HG03520 (cell line): ENCODE measurements at regions not wholly inside any gene's neighbourhood (a gene's known extent, or its start where the extent isn't known, plus 50 kb on each side); places are given as distances from the start of the nearest gene placed in this dataset.
A peak's percentile ranks its signal among the peaks of the same experiment; 100 is the strongest.
"Not testable (repeated sequence)": the region's sequence is repeated elsewhere in the genome, so short reads cannot be mapped to it uniquely, and the experiment has no call there.

Experiments used
- ATAC-seq: cut with Tn5 transposase; IDR thresholded peaks from one replicate; pipeline ENCODE4 v1.9.1; 2021; ENCODE audit warnings: mild to moderate bottlenecking, moderate library complexity; ENCODE audit not compliant: unreplicated experiment

- ATAC-seq: no peak
Measured at GRCh38 chrX:55981603-55982002, 250.6 kb upstream of the KLF8 start.

- no peak for ATAC-seq
Measured at GRCh38 chrX:55996649-55997048, 235.5 kb upstream of the KLF8 start.

GRCh38 chrX:56000174-56000573, 232.0 kb upstream of the KLF8 start:
- ATAC-seq: no peak

- ATAC-seq: no peak
Measured at GRCh38 chrX:56000729-56001128, 231.4 kb upstream of the KLF8 start.

GRCh38 chrX:56025872-56026571, 206.1 kb upstream of the KLF8 start:
- ATAC-seq: no peak

GRCh38 chrX:56026815-56027214, 205.3 kb upstream of the KLF8 start:
- no peak for ATAC-seq

GRCh38 chrX:56029188-56029587, 203.0 kb upstream of the KLF8 start:
- no peak for ATAC-seq

GRCh38 chrX:56029691-56030090, 202.5 kb upstream of the KLF8 start:
- no peak for ATAC-seq

GRCh38 chrX:56031409-56031808, 200.7 kb upstream of the KLF8 start:
- ATAC-seq: no peak

GRCh38 chrX:56033495-56034180, 198.5 kb upstream of the KLF8 start:
- no peak for ATAC-seq

- ATAC-seq: not testable (repeated sequence)
Measured at GRCh38 chrX:56052673-56053330, 179.4 kb upstream of the KLF8 start.

GRCh38 chrX:56057325-56057724, 174.8 kb upstream of the KLF8 start:
- no peak for ATAC-seq

GRCh38 chrX:56066016-56066415, 166.1 kb upstream of the KLF8 start:
- ATAC-seq: peak; percentile 60

GRCh38 chrX:56068274-56068758, 163.8 kb upstream of the KLF8 start:
- no peak for ATAC-seq

- ATAC-seq: no peak
Measured at GRCh38 chrX:56069299-56069931, 162.7 kb upstream of the KLF8 start.

- no peak for ATAC-seq
Measured at GRCh38 chrX:56089376-56089775, 142.8 kb upstream of the KLF8 start.

- ATAC-seq: no peak
Measured at GRCh38 chrX:56099271-56099670, 132.9 kb upstream of the KLF8 start.

GRCh38 chrX:56107320-56107719, 124.8 kb upstream of the KLF8 start:
- no peak for ATAC-seq

- ATAC-seq: no peak
Measured at GRCh38 chrX:56113785-56114436, 118.2 kb upstream of the KLF8 start.

- ATAC-seq: no peak
Measured at GRCh38 chrX:56114437-56114787, 117.7 kb upstream of the KLF8 start.

- ATAC-seq: no peak
Measured at GRCh38 chrX:56120242-56120641, 111.9 kb upstream of the KLF8 start.
